WTC11 (cell line): ENCODE measurements at regions not wholly inside any gene's neighbourhood (a gene's known extent, or its start where the extent isn't known, plus 50 kb on each side); places are given as distances from the start of the nearest gene placed in this dataset.

Experiments
- ATAC-seq: fragments of 200-7000 bp; cut with Tn5 transposase; 2 replicates; pipeline ENCODE4 v1.10.0; 2021; ENCODE audit warnings: mild to moderate bottlenecking, moderate library complexity
- CTCF ChIA-PET: fragments of 300-600 bp; sonication (Branson Sonifier 250); formaldehyde crosslinking; loops from one replicate; lab custom pipeline; 2021; ENCODE audit warnings: antibody characterized with exemption; lab: Charles Lee
- POLR2A ChIA-PET: fragments of 350-600 bp; sonication (Branson Sonifier 250); formaldehyde crosslinking; loops from one replicate; lab custom pipeline; 2021; ENCODE audit warnings: antibody characterized with exemption; lab: Charles Lee
- DNase-seq: peaks from one replicate; pipeline ENCODE4 v3.0.0; 2021; ENCODE audit warnings: low spot score
- H3K27ac Mint-ChIP-seq: 2 replicates; pipeline ENCODE4 v1.8.0; 2021; ENCODE audit warnings: mixed read lengths
- H3K27me3 Mint-ChIP-seq: 2 replicates; pipeline ENCODE4 v1.8.0; 2021; ENCODE audit warnings: low read depth, mild to moderate bottlenecking, moderate library complexity, mixed read lengths
- H3K36me3 Mint-ChIP-seq: 2 replicates; pipeline ENCODE4 v1.8.0; 2021; ENCODE audit warnings: mixed read lengths
- H3K4me1 Mint-ChIP-seq: 2 replicates; pipeline ENCODE4 v1.8.0; 2022; ENCODE audit warnings: mixed read lengths
- H3K4me3 Mint-ChIP-seq: 2 replicates; pipeline ENCODE4 v1.8.0; 2021; ENCODE audit warnings: mild to moderate bottlenecking, moderate library complexity, mixed read lengths
- H3K9me3 Mint-ChIP-seq: 2 replicates; pipeline ENCODE4 v1.8.0; 2021; ENCODE audit warnings: mixed read lengths
- ATF2 ChIP-seq: sonication (generic); formaldehyde crosslinking; IDR thresholded peaks from 2 replicates; pipeline ENCODE4 v1.8.1; 2022; ENCODE audit warnings: low read depth, missing genetic modification reagents, borderline replicate concordance
- CTCF ChIP-seq: fragments of 200-600 bp; IDR thresholded peaks from 2 replicates; pipeline ENCODE4 v1.8.0; 2022; ENCODE audit warnings: antibody characterized with exemption
- E2F1 ChIP-seq: sonication (generic); formaldehyde crosslinking; IDR thresholded peaks from 2 replicates; pipeline ENCODE4 v1.8.0; 2022; ENCODE audit warnings: mild to moderate bottlenecking, missing genetic modification reagents
- ESRRA ChIP-seq: sonication (generic); formaldehyde crosslinking; IDR thresholded peaks from 2 replicates; pipeline ENCODE4 v1.8.1; 2022; ENCODE audit warnings: mild to moderate bottlenecking, missing genetic modification reagents, borderline replicate concordance
- HMGA2 ChIP-seq: fragments of 250-450 bp; sonication (Bioruptor Pico); IDR thresholded peaks from 2 replicates; pipeline ENCODE4 v1.4.0; 2021; ENCODE audit warnings: mild to moderate bottlenecking, moderate library complexity
- NFE2L1 ChIP-seq: sonication (generic); formaldehyde crosslinking; IDR thresholded peaks from 2 replicates; pipeline ENCODE4 v1.8.1; 2023; ENCODE audit warnings: missing genetic modification reagents
- NR1H2 ChIP-seq: sonication (generic); formaldehyde crosslinking; IDR thresholded peaks from 2 replicates; pipeline ENCODE4 v1.9.0; 2021; ENCODE audit warnings: mild to moderate bottlenecking, moderate library complexity, missing genetic modification reagents
- NR2C2 ChIP-seq: sonication (generic); formaldehyde crosslinking; IDR thresholded peaks from 2 replicates; pipeline ENCODE4 v1.8.0; 2022; ENCODE audit warnings: mild to moderate bottlenecking, missing genetic modification reagents
- PRDM15 ChIP-seq: sonication (generic); formaldehyde crosslinking; IDR thresholded peaks from 2 replicates; pipeline ENCODE4 v1.8.0; 2022; ENCODE audit warnings: missing genetic modification reagents
- PREB ChIP-seq: sonication (generic); formaldehyde crosslinking; IDR thresholded peaks from 2 replicates; pipeline ENCODE4 v1.8.1; 2022; ENCODE audit warnings: mild to moderate bottlenecking, missing genetic modification reagents, moderate library complexity, borderline replicate concordance
- RELA ChIP-seq: sonication (generic); formaldehyde crosslinking; IDR thresholded peaks from 2 replicates; pipeline ENCODE4 v1.8.1; 2022; ENCODE audit warnings: missing genetic modification reagents, mild to moderate bottlenecking, borderline replicate concordance
- ZBTB21 ChIP-seq: sonication (generic); formaldehyde crosslinking; IDR thresholded peaks from 2 replicates; pipeline ENCODE4 v1.8.1; 2023; ENCODE audit warnings: mild to moderate bottlenecking, missing genetic modification reagents, borderline replicate concordance
- ZNF281 ChIP-seq: sonication (generic); formaldehyde crosslinking; IDR thresholded peaks from 2 replicates; pipeline ENCODE4 v1.8.0; 2023; ENCODE audit warnings: mild to moderate bottlenecking, missing genetic modification reagents
- ZNF425 ChIP-seq: fragments of 250-450 bp; sonication (Bioruptor Pico); conservative IDR thresholded peaks from 2 replicates; pipeline ENCODE4 v1.9.0; 2021; ENCODE audit warnings: mild to moderate bottlenecking

GRCh38 chr6:97497713-97498331 is 214.8 kb upstream of the MMS22L start:
- no peak overlapping the region for H3K27ac Mint-ChIP-seq
- peak; percentile 95 for TF ChIP-seq CTCF
- no peak for TF ChIP-seq E2F1 (CRISPR knock-in tag)
- no peaks in the 10 kb centered on the region for H3K36me3 Mint-ChIP-seq
- ChIA-PET POLR2A (no interaction called here), CTCF (no interaction called here)
- H3K9me3 Mint-ChIP-seq: no peaks in the 10 kb centered on the region
- ATAC-seq (peak; percentile 96), DNase-seq (peak; percentile 65)
- H3K4me3 Mint-ChIP-seq: no peak overlapping the region
- H3K4me1 Mint-ChIP-seq: peaks cover 3% of the 10 kb centered on the region; the same call in 1 of the 2 replicates
- H3K27me3 Mint-ChIP-seq: peaks cover 4% of the 10 kb centered on the region; the same call in 1 of the 2 replicates

- H3K27ac Mint-ChIP-seq: no peak overlapping the region
- no peak overlapping the region for H3K4me3 Mint-ChIP-seq
- ATAC-seq (no peak), DNase-seq (no peak)
- peaks cover 4% of the 10 kb centered on the region; the same call in 1 of the 2 replicates for H3K27me3 Mint-ChIP-seq
- H3K4me1 Mint-ChIP-seq: peaks cover 3% of the 10 kb centered on the region; the same call in 1 of the 2 replicates
- TF ChIP-seq HMGA2 (no peak), ZBTB21 (CRISPR knock-in tag) (no peak), ESRRA (CRISPR knock-in tag) (no peak), ZNF425 (CRISPR knock-in tag) (no peak), ATF2 (CRISPR knock-in tag) (no peak), NR2C2 (CRISPR knock-in tag) (no peak), NR1H2 (no peak), NFE2L1 (CRISPR knock-in tag) (no peak), PRDM15 (CRISPR knock-in tag) (no peak), ZNF281 (CRISPR knock-in tag) (no peak), E2F1 (CRISPR knock-in tag) (no peak), PREB (CRISPR knock-in tag) (no peak), RELA (CRISPR knock-in tag) (no peak)
- ChIA-PET POLR2A (no interaction called here), CTCF (no interaction called here)
- H3K9me3 Mint-ChIP-seq: no peaks in the 10 kb centered on the region
- no peaks in the 10 kb centered on the region for H3K36me3 Mint-ChIP-seq
Observed at GRCh38 chr6:97501853-97502252, 218.8 kb upstream of the MMS22L start.
